Panc1 (cell line): ENCODE measurements at regions not wholly inside any gene's neighbourhood (a gene's known extent, or its start where the extent isn't known, plus 50 kb on each side); places are given as distances from the start of the nearest gene placed in this dataset.

ENCODE experiments used
- CTCF ChIP-seq: fragments of 450-650 bp; IDR thresholded peaks from 2 replicates; pipeline ENCODE4 v1.5.1; 2017; ENCODE audit warnings: mild to moderate bottlenecking
- POLR2AphosphoS5 ChIP-seq: IDR thresholded peaks from 2 replicates; pipeline ENCODE4 v1.6.1; 2012; ENCODE audit warnings: mild to moderate bottlenecking, low read depth, low read length, moderate library complexity
- REST ChIP-seq, 2 experiments: IDR thresholded peaks; 2 replicates each; pipeline ENCODE4 v1.6.1; 2011 to 2012; ENCODE audit warnings: low read depth in 2 of 2, control low read depth in 1 of 2, low read length in 1 of 2, mild to moderate bottlenecking in 1 of 2, moderate library complexity in 1 of 2; ENCODE audit not compliant: insufficient read depth in 1 of 2
- SIN3A ChIP-seq: IDR thresholded peaks from 2 replicates; pipeline ENCODE4 v1.6.1; 2012; ENCODE audit warnings: low read depth, mild to moderate bottlenecking, low read length, moderate library complexity, borderline replicate concordance; ENCODE audit not compliant: insufficient read depth
- TCF7L2 ChIP-seq: IDR thresholded peaks from 2 replicates; pipeline ENCODE4 v1.6.1; 2011; ENCODE audit warnings: mild to moderate bottlenecking, low read depth, low read length, inconsistent platforms

- TF ChIP-seq CTCF (no peak), REST (IDR thresholded peaks at IDR 0.05; ENCODE audit: insufficient read depth in 1 of 2, low read depth in 2 of 2, low read length in 1 of 2) (no peak), POLR2AphosphoS5 (no peak), TCF7L2 (no peak), SIN3A (no peak)
These were observed 1175.5 kb downstream of the MAT2B start for GRCh38 chr5:164680812-164681520.
